Activated CD8-positive, alpha-beta T cell treated with anti-CD3 and anti-CD28 coated beads for 36 hours (primary cell): ENCODE measurements at regions not wholly inside any gene's neighbourhood (a gene's known extent, or its start where the extent isn't known, plus 50 kb on each side); places are given as distances from the start of the nearest gene placed in this dataset.

Experiments
- ATAC-seq: fragments of 200-7000 bp; cut with Tn5 transposase; one replicate; pipeline ENCODE4 v1.10.0; 2021; ENCODE audit warnings: mild to moderate bottlenecking, moderate library complexity
- CTCF ChIA-PET: fragments of 350-600 bp; sonication (Branson Sonifier 250); formaldehyde crosslinking; loops from one replicate; lab custom pipeline; 2021; ENCODE audit warnings: antibody characterized with exemption; lab: Charles Lee
- POLR2A ChIA-PET: fragments of 350-600 bp; sonication (Branson Sonifier 250); formaldehyde crosslinking; loops from one replicate; lab custom pipeline; 2021; ENCODE audit warnings: antibody characterized with exemption; lab: Charles Lee
- DNase-seq: peaks from one replicate; pipeline ENCODE4 v3.0.0-alpha.2; 2020
- H3K27ac Mint-ChIP-seq: one replicate; pipeline ENCODE4 v1.8.0; 2021; ENCODE audit warnings: mild to moderate bottlenecking, mixed read lengths
- H3K27me3 Mint-ChIP-seq: one replicate; pipeline ENCODE4 v1.8.0; 2021; ENCODE audit warnings: mixed read lengths
- H3K36me3 Mint-ChIP-seq: one replicate; pipeline ENCODE4 v1.8.0; 2021; ENCODE audit warnings: low read depth, mixed read lengths
- H3K4me1 Mint-ChIP-seq: one replicate; pipeline ENCODE4 v1.8.0; 2021; ENCODE audit warnings: low read depth, mixed read lengths
- H3K4me3 Mint-ChIP-seq: one replicate; pipeline ENCODE4 v1.8.0; 2021; ENCODE audit warnings: mild to moderate bottlenecking, moderate library complexity, mixed read lengths
- H3K9me3 Mint-ChIP-seq: one replicate; pipeline ENCODE4 v1.8.0; 2021; ENCODE audit warnings: mixed read lengths
- intact Hi-C: fragments of 100-400 bp; cut with micrococcal nuclease; formaldehyde crosslinking; loops from one replicate; pipeline ENCODE4 v1.10.0; 2022
- TF ChIP-seq, protein P1 (sequence below): fragments of 200-600 bp; IDR thresholded peaks from one replicate; pipeline ENCODE4 v1.8.0; 2022; ENCODE audit warnings: antibody characterized with exemption, mild to moderate bottlenecking

DNA sequence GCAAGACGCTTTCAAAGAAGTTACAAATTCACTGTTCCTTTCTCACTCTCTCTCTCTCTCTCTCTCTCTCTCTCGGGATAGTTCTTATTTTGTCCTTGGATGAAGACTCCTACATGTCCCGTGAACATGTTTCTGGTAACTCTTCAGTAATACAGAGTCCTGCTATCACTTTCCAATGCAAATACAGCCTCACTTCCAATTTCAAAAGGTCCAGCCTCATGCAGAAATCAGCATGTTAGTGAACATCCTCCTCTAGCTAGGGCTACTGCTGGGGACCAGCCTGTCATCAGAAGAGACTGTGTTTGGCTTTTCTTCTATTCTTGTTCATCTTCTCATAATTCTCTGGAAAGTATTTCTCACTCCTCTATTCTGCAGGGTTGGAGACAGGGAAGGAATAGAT lies 1306.7 kb upstream of the CELF4 start:
- ATAC-seq: no peak
- CTCF ChIA-PET: interaction anchor here (0.6 kb wide), 1 partner anchor 130 kb away, joined by 3 read pairs; no protein-coding TSS in a partner anchor
- H3K27me3 Mint-ChIP-seq: peaks cover 2% of the 10 kb centered on the region

DNA sequence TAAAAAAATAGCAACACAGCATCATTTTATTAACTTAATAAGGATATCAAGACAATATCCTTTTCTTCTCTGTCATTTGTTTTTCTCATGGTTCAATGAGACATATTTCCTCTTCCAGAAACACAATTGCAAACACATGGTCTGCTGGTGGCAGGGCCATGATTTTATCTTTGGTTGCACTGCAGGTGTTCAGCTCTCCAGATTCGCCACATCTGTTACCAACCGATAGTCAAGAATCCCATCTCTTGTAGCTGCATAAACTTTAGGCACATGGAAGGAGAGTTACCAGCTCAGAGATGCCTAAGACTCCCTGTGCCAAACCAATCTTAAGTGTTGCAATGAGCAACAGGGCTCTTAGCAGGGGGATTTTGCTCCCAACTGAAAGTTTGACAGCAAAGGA lies 1303.2 kb upstream of the CELF4 start:
- Mint-ChIP-seq H3K4me1 (no peaks in the 10 kb centered on the region), H3K27me3 (no peaks in the 10 kb centered on the region), H3K9me3 (no peaks in the 10 kb centered on the region), H3K36me3 (no peaks in the 10 kb centered on the region), H3K27ac (no peak overlapping the region), H3K4me3 (no peak overlapping the region)
- TF ChIP-seq, protein P1, sequence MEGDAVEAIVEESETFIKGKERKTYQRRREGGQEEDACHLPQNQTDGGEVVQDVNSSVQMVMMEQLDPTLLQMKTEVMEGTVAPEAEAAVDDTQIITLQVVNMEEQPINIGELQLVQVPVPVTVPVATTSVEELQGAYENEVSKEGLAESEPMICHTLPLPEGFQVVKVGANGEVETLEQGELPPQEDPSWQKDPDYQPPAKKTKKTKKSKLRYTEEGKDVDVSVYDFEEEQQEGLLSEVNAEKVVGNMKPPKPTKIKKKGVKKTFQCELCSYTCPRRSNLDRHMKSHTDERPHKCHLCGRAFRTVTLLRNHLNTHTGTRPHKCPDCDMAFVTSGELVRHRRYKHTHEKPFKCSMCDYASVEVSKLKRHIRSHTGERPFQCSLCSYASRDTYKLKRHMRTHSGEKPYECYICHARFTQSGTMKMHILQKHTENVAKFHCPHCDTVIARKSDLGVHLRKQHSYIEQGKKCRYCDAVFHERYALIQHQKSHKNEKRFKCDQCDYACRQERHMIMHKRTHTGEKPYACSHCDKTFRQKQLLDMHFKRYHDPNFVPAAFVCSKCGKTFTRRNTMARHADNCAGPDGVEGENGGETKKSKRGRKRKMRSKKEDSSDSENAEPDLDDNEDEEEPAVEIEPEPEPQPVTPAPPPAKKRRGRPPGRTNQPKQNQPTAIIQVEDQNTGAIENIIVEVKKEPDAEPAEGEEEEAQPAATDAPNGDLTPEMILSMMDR: no peak
- ATAC-seq (no peak), DNase-seq (no peak)
- intact Hi-C loops: no loop called here
- POLR2A ChIA-PET: no interaction called here
- CTCF ChIA-PET: interaction anchor here (1.3 kb wide), 1 partner anchor 16 kb away, joined by 5 read pairs; no protein-coding TSS in a partner anchor

More for the DNA sequence above, 1306.7 kb upstream of the CELF4 start:
- H3K36me3 Mint-ChIP-seq: no peaks in the 10 kb centered on the region
- TF ChIP-seq, protein P1: no peak
- H3K9me3 Mint-ChIP-seq: no peaks in the 10 kb centered on the region
- intact Hi-C loops: no loop called here
- H3K27ac Mint-ChIP-seq: no peak overlapping the region
- H3K4me1 Mint-ChIP-seq: no peaks in the 10 kb centered on the region
- no peak overlapping the region for H3K4me3 Mint-ChIP-seq
- no peak for DNase-seq
- POLR2A ChIA-PET: no interaction called here

DNA sequence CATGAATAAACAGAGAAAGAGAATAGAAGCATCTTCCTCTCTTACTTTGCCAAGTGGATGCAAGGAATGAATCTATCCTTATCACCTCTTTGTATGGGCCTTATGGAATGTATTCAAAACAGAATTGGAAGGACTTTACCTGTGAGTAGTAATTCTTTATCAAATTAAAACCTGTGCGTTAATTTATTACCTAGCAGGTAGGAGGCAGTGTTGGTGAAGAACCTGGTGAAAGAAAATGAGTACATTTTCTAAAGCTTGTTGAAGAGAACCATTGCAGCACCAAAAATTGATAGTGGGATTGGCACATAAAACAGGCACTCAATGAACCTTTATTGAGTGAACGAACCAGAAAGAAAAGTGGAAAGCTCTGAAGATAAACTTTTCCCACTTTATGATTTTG lies 1302.1 kb upstream of the CELF4 start:
- intact Hi-C loops: no loop called here
- H3K27ac Mint-ChIP-seq: no peak overlapping the region
- H3K27me3 Mint-ChIP-seq: no peaks in the 10 kb centered on the region
- no peaks in the 10 kb centered on the region for H3K36me3 Mint-ChIP-seq
- no peak overlapping the region for H3K4me3 Mint-ChIP-seq
- DNase-seq (no peak), ATAC-seq (no peak)
- CTCF ChIA-PET: no interaction called here
- POLR2A ChIA-PET: no interaction called here
- H3K9me3 Mint-ChIP-seq: no peaks in the 10 kb centered on the region
- no peaks in the 10 kb centered on the region for H3K4me1 Mint-ChIP-seq
- TF ChIP-seq, protein P1: no peak

DNA sequence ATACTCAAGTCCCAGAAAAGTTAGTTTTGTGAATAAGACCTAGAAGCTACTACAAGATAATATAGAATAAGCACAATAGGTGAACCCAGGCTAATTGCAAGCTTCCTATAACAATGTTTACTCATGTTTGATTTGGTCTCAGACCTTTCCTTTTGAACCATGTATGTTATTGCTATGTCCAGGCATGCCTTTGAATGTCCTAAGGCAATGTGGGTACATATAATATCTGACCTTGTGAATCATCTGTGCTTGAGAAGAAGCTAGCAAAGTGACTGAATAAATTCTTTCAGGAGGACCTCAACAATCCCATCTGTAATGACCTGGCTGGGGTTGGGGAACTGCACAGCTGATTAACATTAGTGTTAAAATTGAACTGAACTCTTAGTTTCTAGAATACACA lies 1285.9 kb upstream of the CELF4 start:
- ChIA-PET CTCF (no interaction called here), POLR2A (no interaction called here)
- ATAC-seq (no peak), DNase-seq (no peak)
- Mint-ChIP-seq H3K4me3 (no peak overlapping the region), H3K36me3 (no peaks in the 10 kb centered on the region), H3K27me3 (no peaks in the 10 kb centered on the region), H3K9me3 (no peaks in the 10 kb centered on the region), H3K4me1 (no peaks in the 10 kb centered on the region), H3K27ac (no peak overlapping the region)
- TF ChIP-seq, protein P1: no peak
- intact Hi-C loops: no loop called here

DNA sequence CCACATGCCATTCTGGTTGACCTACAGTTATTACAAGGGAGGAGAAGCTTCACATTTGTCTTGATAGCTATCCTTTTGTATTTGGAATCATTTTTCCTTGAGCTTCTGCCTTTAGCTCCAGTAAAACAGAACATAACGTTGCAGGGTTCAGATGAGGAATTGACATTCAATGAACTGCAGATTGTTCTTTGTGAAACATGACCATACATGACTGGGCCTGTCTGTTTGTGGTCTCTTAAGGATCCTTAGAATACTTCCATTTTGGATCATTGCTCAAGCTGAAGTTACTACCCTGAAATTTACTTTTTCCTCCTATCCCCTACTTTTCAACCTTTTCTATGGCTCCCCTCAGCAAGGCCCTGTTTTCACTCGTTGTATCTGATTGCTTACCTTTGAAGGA lies 1281.7 kb upstream of the CELF4 start:
- Mint-ChIP-seq H3K4me1 (no peaks in the 10 kb centered on the region), H3K36me3 (no peaks in the 10 kb centered on the region), H3K27ac (no peak overlapping the region), H3K9me3 (no peaks in the 10 kb centered on the region), H3K4me3 (no peak overlapping the region), H3K27me3 (no peaks in the 10 kb centered on the region)
- TF ChIP-seq, protein P1: no peak
- no peak for ATAC-seq
- intact Hi-C loops: no loop called here
- POLR2A ChIA-PET: no interaction called here
- no peak for DNase-seq
- CTCF ChIA-PET: no interaction called here
